NB4 (cell line): ENCODE measurements at regions not wholly inside any gene's neighbourhood (a gene's known extent, or its start where the extent isn't known, plus 50 kb on each side); places are given as distances from the start of the nearest gene placed in this dataset.

ENCODE experiments used
- CTCF ChIP-seq: IDR thresholded peaks from one replicate; pipeline ENCODE4 v1.5.1; 2012; ENCODE audit warnings: low read depth, low read length
- TF ChIP-seq, protein P1 (sequence below): IDR thresholded peaks from 2 replicates; pipeline ENCODE4 v1.6.1; 2011; ENCODE audit warnings: low read depth, low read length

DNA sequence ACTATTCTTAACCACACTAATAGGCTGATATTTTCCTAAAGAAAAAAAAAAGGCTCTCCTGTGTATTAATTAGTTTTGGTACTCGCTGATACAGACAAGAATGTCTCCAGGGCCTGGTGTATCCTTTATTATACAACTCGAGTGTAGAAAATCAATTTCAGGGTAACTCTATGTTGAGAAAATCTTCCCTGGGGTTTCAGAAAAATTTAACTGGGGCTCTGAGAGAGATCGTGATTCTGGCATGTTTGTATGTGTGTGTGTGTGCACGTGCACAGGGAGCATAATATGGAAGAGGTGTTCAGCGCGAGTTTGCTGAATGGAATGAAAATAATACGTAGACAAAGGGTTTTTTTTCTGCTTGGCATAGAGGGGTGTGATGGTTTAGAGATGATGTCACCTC, 496.8 kb downstream of the GPAM start:
- no peak for TF ChIP-seq CTCF
- TF ChIP-seq, protein P1, sequence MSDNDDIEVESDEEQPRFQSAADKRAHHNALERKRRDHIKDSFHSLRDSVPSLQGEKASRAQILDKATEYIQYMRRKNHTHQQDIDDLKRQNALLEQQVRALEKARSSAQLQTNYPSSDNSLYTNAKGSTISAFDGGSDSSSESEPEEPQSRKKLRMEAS = no peak
